ENCODE measurements at regions not wholly inside any gene's neighbourhood (a gene's known extent, or its start where the extent isn't known, plus 50 kb on each side); places are given as distances from the start of the nearest gene placed in this dataset.

- TF ChIP-seq POLR2A (IDR thresholded peaks at IDR 0.05) (no peak), CTCF (IDR thresholded peaks at IDR 0.05) (no peak)
Measured at GRCh38 chr15:62360332-62361097, 195.4 kb upstream of the C2CD4B start.

Measured in body of pancreas (tissue), 4 donors.